Cardiac fibroblast (primary cell): ENCODE measurements at regions not wholly inside any gene's neighbourhood (a gene's known extent, or its start where the extent isn't known, plus 50 kb on each side); places are given as distances from the start of the nearest gene placed in this dataset.

Experiments used
- DNase-seq, 2 donors: peaks; one replicate each; pipeline versions ENCODE4 v3.0.0 to v3.0.0-alpha.2; 2010; ENCODE audit warnings: low read depth in 2 of 2
- H3K4me3 ChIP-seq, 2 donors: replicated peaks in 1 of 2; 1 replicate in 1 of 2; 2 replicates in 1 of 2; pipeline ENCODE4 v1.5.1; 2011; ENCODE audit warnings: low read depth in 2 of 2, low read length in 2 of 2, mild to moderate bottlenecking in 2 of 2, moderate library complexity in 1 of 2
- TF ChIP-seq, protein P1 (sequence below): IDR thresholded peaks from one replicate; pipeline ENCODE4 v1.5.1; 2011; ENCODE audit warnings: low read depth, mild to moderate bottlenecking, low read length, inconsistent platforms

DNA sequence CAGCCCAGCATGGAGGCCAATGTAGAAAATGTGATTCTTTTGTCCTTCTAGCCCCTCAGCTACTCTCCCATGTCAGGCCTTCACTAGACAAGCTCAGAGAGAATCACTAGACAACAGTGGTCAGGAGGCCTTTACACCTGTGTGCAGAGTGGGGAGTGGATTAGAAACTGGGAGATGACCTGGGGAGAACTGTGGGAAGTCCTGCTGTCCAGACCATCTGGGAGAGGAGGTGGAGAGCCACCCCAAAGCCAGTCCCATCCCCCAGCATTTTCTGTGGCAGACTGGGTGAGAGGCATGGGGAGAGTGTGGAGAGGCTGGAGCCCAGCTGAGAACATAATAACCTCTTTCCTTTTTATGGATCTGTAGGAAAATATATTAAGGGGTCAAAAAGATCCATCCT is 452.0 kb upstream of the DMAC1 start:
- H3K4me3 ChIP-seq, result no peak overlapping the region
- DNase-seq, result no peak
- TF ChIP-seq, protein P1, sequence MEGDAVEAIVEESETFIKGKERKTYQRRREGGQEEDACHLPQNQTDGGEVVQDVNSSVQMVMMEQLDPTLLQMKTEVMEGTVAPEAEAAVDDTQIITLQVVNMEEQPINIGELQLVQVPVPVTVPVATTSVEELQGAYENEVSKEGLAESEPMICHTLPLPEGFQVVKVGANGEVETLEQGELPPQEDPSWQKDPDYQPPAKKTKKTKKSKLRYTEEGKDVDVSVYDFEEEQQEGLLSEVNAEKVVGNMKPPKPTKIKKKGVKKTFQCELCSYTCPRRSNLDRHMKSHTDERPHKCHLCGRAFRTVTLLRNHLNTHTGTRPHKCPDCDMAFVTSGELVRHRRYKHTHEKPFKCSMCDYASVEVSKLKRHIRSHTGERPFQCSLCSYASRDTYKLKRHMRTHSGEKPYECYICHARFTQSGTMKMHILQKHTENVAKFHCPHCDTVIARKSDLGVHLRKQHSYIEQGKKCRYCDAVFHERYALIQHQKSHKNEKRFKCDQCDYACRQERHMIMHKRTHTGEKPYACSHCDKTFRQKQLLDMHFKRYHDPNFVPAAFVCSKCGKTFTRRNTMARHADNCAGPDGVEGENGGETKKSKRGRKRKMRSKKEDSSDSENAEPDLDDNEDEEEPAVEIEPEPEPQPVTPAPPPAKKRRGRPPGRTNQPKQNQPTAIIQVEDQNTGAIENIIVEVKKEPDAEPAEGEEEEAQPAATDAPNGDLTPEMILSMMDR, result no peak

GRCh38 chr9:8244505-8245092 is 445.0 kb upstream of the DMAC1 start:
- TF ChIP-seq, protein P1, result no peak
- H3K4me3 ChIP-seq, result no peak overlapping the region
- DNase-seq, result no peak

GRCh38 chr9:8241201-8241600 is 441.6 kb upstream of the DMAC1 start:
- TF ChIP-seq, protein P1, result no peak
- no peak for DNase-seq
- H3K4me3 ChIP-seq, result no peak overlapping the region

DNA sequence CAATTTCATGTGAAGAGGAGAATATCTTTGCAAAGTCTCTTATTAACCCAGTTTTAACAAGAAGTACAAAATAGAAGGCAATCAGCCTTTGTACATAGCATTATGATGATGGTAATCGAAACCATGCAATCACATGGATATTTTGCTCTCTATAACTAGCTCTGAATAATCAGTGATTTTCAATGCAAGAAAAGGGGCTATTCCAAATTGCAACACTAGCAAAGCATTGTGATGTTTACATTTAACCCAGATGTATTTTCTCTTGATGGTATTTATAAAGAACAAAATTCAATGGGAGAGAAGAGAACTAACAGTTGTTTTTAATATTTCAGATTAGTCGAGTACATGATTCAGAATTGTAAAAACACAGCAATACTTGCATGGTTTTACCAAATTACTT is 437.5 kb upstream of the DMAC1 start:
- no peak for DNase-seq
- TF ChIP-seq, protein P1, result no peak
- no peak overlapping the region for H3K4me3 ChIP-seq

- DNase-seq, result no peak
- H3K4me3 ChIP-seq, result no peak overlapping the region
- TF ChIP-seq, protein P1, result no peak
Observed at GRCh38 chr9:8235489-8235888, 435.9 kb upstream of the DMAC1 start.

DNA sequence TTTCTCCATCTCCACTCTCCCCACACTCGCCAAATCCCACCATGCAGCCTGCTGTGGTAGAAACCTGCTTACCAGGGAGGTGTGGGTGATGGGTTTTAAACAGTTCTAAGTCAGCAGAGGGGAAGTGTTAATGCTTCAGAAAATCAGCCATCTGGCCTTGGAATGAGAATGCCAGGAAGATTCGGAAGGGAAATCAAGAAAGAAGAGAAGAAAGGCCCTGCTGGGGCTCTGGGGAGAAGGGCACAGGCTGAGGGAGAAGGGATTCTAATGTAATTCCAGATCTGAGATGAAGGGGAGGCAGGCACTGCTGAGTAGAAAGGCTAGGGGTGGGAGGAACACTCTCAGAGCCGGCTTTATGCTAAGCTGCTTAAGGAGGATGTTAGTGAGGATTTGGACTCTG is 434.7 kb upstream of the DMAC1 start:
- TF ChIP-seq, protein P1, result no peak
- H3K4me3 ChIP-seq, result no peak overlapping the region
- no peak for DNase-seq

DNA sequence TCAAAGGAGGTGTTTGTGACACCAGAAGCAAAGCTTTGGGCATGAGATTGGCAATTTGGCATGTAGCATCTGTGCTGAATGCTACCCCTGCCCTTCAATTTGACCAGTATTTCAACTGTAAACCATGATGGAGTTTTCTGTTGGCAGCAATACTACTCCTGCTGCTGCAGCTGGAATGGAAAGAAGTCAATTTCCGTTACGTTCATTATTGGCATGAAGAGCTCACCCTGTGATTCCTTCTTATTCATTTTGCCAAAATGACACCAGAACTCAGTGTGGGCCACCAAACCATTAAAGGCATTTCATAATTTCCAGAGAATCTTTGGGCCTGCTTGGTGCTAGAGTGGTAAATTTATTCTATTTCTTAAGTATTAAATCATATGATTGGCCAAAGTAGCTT is 433.1 kb upstream of the DMAC1 start:
- no peak for DNase-seq
- TF ChIP-seq, protein P1, result no peak
- no peak overlapping the region for H3K4me3 ChIP-seq
